ENCODE measurements at regions not wholly inside any gene's neighbourhood (a gene's known extent, or its start where the extent isn't known, plus 50 kb on each side); places are given as distances from the start of the nearest gene placed in this dataset.
"Not testable (repeated sequence)": the region's sequence is repeated elsewhere in the genome, so short reads cannot be mapped to it uniquely, and the experiment has no call there.

GRCh38 chr6:166244353-166245045, 63.7 kb downstream of the PRR18 start:
- Histone ChIP-seq H3K9me3 (ENCODE audit: insufficient read depth, low read length) (no peaks in the 10 kb centered on the region), H3K4me3 (ENCODE audit: insufficient read length, low read depth) (no peak overlapping the region), H3K4me1 (ENCODE audit: insufficient read depth, insufficient read length) (no peaks in the 10 kb centered on the region), H3K27me3 (ENCODE audit: insufficient read depth, insufficient read length) (no peaks in the 10 kb centered on the region), H3K9ac (ENCODE audit: insufficient read length, low read depth) (no peak overlapping the region), H3K36me3 (ENCODE audit: insufficient read depth, insufficient read length, low read length) (no peaks in the 10 kb centered on the region)
- TF ChIP-seq SUZ12 (IDR thresholded peaks at IDR 0.05; ENCODE audit: extremely low read depth, insufficient read depth, insufficient read length) (no peak), ZNF274 (IDR thresholded peaks at IDR 0.05; ENCODE audit: low read depth, low read length) (no peak), YY1 (IDR thresholded peaks at IDR 0.05; ENCODE audit: insufficient read depth, insufficient read length) (no peak)
- no peak for DNase-seq (ENCODE audit: low read depth, low spot score)

GRCh38 chr6:166242888-166243287, 65.3 kb downstream of the PRR18 start:
- Histone ChIP-seq H3K4me1 (ENCODE audit: insufficient read depth, insufficient read length) (no peaks in the 10 kb centered on the region), H3K9me3 (ENCODE audit: insufficient read depth, low read length) (no peaks in the 10 kb centered on the region), H3K4me3 (ENCODE audit: insufficient read length, low read depth) (no peak overlapping the region), H3K27me3 (ENCODE audit: insufficient read depth, insufficient read length) (no peaks in the 10 kb centered on the region), H3K9ac (ENCODE audit: insufficient read length, low read depth) (no peak overlapping the region), H3K36me3 (ENCODE audit: insufficient read depth, insufficient read length, low read length) (no peaks in the 10 kb centered on the region)
- TF ChIP-seq YY1 (IDR thresholded peaks at IDR 0.05; ENCODE audit: insufficient read depth, insufficient read length) (no peak), ZNF274 (IDR thresholded peaks at IDR 0.05; ENCODE audit: low read depth, low read length) (no peak), SUZ12 (IDR thresholded peaks at IDR 0.05; ENCODE audit: extremely low read depth, insufficient read depth, insufficient read length) (no peak)
- no peak for DNase-seq (ENCODE audit: low read depth, low spot score)

- no peak for TF ChIP-seq YY1 (IDR thresholded peaks at IDR 0.05; ENCODE audit: insufficient read depth, insufficient read length)
- no peak for TF ChIP-seq ZNF274 (IDR thresholded peaks at IDR 0.05; ENCODE audit: low read depth, low read length)
- TF ChIP-seq SUZ12 (IDR thresholded peaks at IDR 0.05; ENCODE audit: extremely low read depth, insufficient read depth, insufficient read length), result no peak
- Histone ChIP-seq H3K36me3 (ENCODE audit: insufficient read depth, insufficient read length, low read length) (no peaks in the 10 kb centered on the region), H3K4me1 (ENCODE audit: insufficient read depth, insufficient read length) (no peaks in the 10 kb centered on the region), H3K9me3 (ENCODE audit: insufficient read depth, low read length) (no peaks in the 10 kb centered on the region), H3K4me3 (ENCODE audit: insufficient read length, low read depth) (no peak overlapping the region), H3K27me3 (ENCODE audit: insufficient read depth, insufficient read length) (no peaks in the 10 kb centered on the region), H3K9ac (ENCODE audit: insufficient read length, low read depth) (no peak overlapping the region)
- DNase-seq (ENCODE audit: low read depth, low spot score), result no peak
Measured at GRCh38 chr6:166241974-166242373, 66.2 kb downstream of the PRR18 start.

GRCh38 chr6:166240889-166241288, 67.3 kb downstream of the PRR18 start:
- Histone ChIP-seq H3K27me3 (ENCODE audit: insufficient read depth, insufficient read length) (no peaks in the 10 kb centered on the region), H3K4me3 (ENCODE audit: insufficient read length, low read depth) (no peak overlapping the region), H3K9me3 (ENCODE audit: insufficient read depth, low read length) (no peaks in the 10 kb centered on the region), H3K9ac (ENCODE audit: insufficient read length, low read depth) (no peak overlapping the region), H3K4me1 (ENCODE audit: insufficient read depth, insufficient read length) (no peaks in the 10 kb centered on the region), H3K36me3 (ENCODE audit: insufficient read depth, insufficient read length, low read length) (no peaks in the 10 kb centered on the region)
- TF ChIP-seq ZNF274 (IDR thresholded peaks at IDR 0.05; ENCODE audit: low read depth, low read length), result no peak
- no peak for DNase-seq (ENCODE audit: low read depth, low spot score)

GRCh38 chr6:166237617-166238016, 70.0 kb upstream of the TBXT start:
- Histone ChIP-seq H3K27me3 (ENCODE audit: insufficient read depth, insufficient read length) (no peaks in the 10 kb centered on the region), H3K9ac (ENCODE audit: insufficient read length, low read depth) (no peak overlapping the region), H3K4me1 (ENCODE audit: insufficient read depth, insufficient read length) (no peaks in the 10 kb centered on the region), H3K9me3 (ENCODE audit: insufficient read depth, low read length) (no peaks in the 10 kb centered on the region), H3K4me3 (ENCODE audit: insufficient read length, low read depth) (no peak overlapping the region), H3K36me3 (ENCODE audit: insufficient read depth, insufficient read length, low read length) (no peaks in the 10 kb centered on the region)
- no peak for TF ChIP-seq SUZ12 (IDR thresholded peaks at IDR 0.05; ENCODE audit: extremely low read depth, insufficient read depth, insufficient read length)
- TF ChIP-seq YY1 (IDR thresholded peaks at IDR 0.05; ENCODE audit: insufficient read depth, insufficient read length), result no peak
- no peak for TF ChIP-seq ZNF274 (IDR thresholded peaks at IDR 0.05; ENCODE audit: low read depth, low read length)
- no peak for DNase-seq (ENCODE audit: low read depth, low spot score)

GRCh38 chr6:166236596-166236995, 68.9 kb upstream of the TBXT start:
- Histone ChIP-seq H3K4me1 (ENCODE audit: insufficient read depth, insufficient read length) (no peaks in the 10 kb centered on the region), H3K36me3 (ENCODE audit: insufficient read depth, insufficient read length, low read length) (no peaks in the 10 kb centered on the region), H3K4me3 (ENCODE audit: insufficient read length, low read depth) (no peak overlapping the region), H3K9me3 (ENCODE audit: insufficient read depth, low read length) (no peaks in the 10 kb centered on the region), H3K27me3 (ENCODE audit: insufficient read depth, insufficient read length) (no peaks in the 10 kb centered on the region), H3K9ac (ENCODE audit: insufficient read length, low read depth) (peak overlapping the region; percentile 32)
- TF ChIP-seq YY1 (IDR thresholded peaks at IDR 0.05; ENCODE audit: insufficient read depth, insufficient read length) (no peak), ZNF274 (IDR thresholded peaks at IDR 0.05; ENCODE audit: low read depth, low read length) (no peak), SUZ12 (IDR thresholded peaks at IDR 0.05; ENCODE audit: extremely low read depth, insufficient read depth, insufficient read length) (no peak)
- no peak for DNase-seq (ENCODE audit: low read depth, low spot score)

GRCh38 chr6:166235666-166236292, 68.1 kb upstream of the TBXT start:
- H3K27me3 ChIP-seq (ENCODE audit: insufficient read depth, insufficient read length), result no peaks in the 10 kb centered on the region
- H3K4me1 ChIP-seq (ENCODE audit: insufficient read depth, insufficient read length), result no peaks in the 10 kb centered on the region
- no peak for DNase-seq (ENCODE audit: low read depth, low spot score)
- TF ChIP-seq YY1 (IDR thresholded peaks at IDR 0.05; ENCODE audit: insufficient read depth, insufficient read length), result no peak
- no peak for TF ChIP-seq ZNF274 (IDR thresholded peaks at IDR 0.05; ENCODE audit: low read depth, low read length)
- TF ChIP-seq SUZ12 (IDR thresholded peaks at IDR 0.05; ENCODE audit: extremely low read depth, insufficient read depth, insufficient read length), result no peak
- H3K4me3 ChIP-seq (ENCODE audit: insufficient read length, low read depth), result no peak overlapping the region
- H3K9me3 ChIP-seq (ENCODE audit: insufficient read depth, low read length), result no peaks in the 10 kb centered on the region
- no peak overlapping the region for H3K9ac ChIP-seq (ENCODE audit: insufficient read length, low read depth)
- H3K36me3 ChIP-seq (ENCODE audit: insufficient read depth, insufficient read length, low read length), result no peaks in the 10 kb centered on the region

GRCh38 chr6:166231181-166231580, 63.5 kb upstream of the TBXT start:
- not testable (repeated sequence) for DNase-seq (ENCODE audit: low read depth, low spot score); H3K4me1 ChIP-seq (ENCODE audit: insufficient read depth, insufficient read length); H3K9me3 ChIP-seq (ENCODE audit: insufficient read depth, low read length); H3K36me3 ChIP-seq (ENCODE audit: insufficient read depth, insufficient read length, low read length); H3K4me3 ChIP-seq (ENCODE audit: insufficient read length, low read depth); H3K27me3 ChIP-seq (ENCODE audit: insufficient read depth, insufficient read length); H3K9ac ChIP-seq (ENCODE audit: insufficient read length, low read depth)

Measured in NT2/D1 (cell line).